ENCODE measurements at regions not wholly inside any gene's neighbourhood (a gene's known extent, or its start where the extent isn't known, plus 50 kb on each side); places are given as distances from the start of the nearest gene placed in this dataset.
"Not testable (repeated sequence)": the region's sequence is repeated elsewhere in the genome, so short reads cannot be mapped to it uniquely, and the experiment has no call there.

GRCh38 chr15:44817797-44818196, 81.5 kb downstream of the TRIM69 start:
- peaks cover 15% of the 10 kb centered on the region for H3K27me3 Mint-ChIP-seq (ENCODE audit: low read depth)
- DNase-seq (ENCODE audit: low spot score); H3K4me1 Mint-ChIP-seq (ENCODE audit: low read depth); H3K4me3 Mint-ChIP-seq (ENCODE audit: unreplicated experiment); H3K9me3 Mint-ChIP-seq (ENCODE audit: low read depth); H3K27ac Mint-ChIP-seq (ENCODE audit: unreplicated experiment); H3K36me3 Mint-ChIP-seq (ENCODE audit: low read depth): not testable (repeated sequence)

- not testable (repeated sequence) for H3K4me3 Mint-ChIP-seq (ENCODE audit: unreplicated experiment); H3K27me3 Mint-ChIP-seq (ENCODE audit: low read depth); H3K36me3 Mint-ChIP-seq (ENCODE audit: low read depth); H3K27ac Mint-ChIP-seq (ENCODE audit: unreplicated experiment); H3K9me3 Mint-ChIP-seq (ENCODE audit: low read depth); DNase-seq (ENCODE audit: low spot score); H3K4me1 Mint-ChIP-seq (ENCODE audit: low read depth)
These were observed 83.1 kb downstream of the TRIM69 start for GRCh38 chr15:44819331-44819987.

GRCh38 chr15:44820535-44820934, 84.2 kb downstream of the TRIM69 start:
- DNase-seq (ENCODE audit: low spot score); H3K27me3 Mint-ChIP-seq (ENCODE audit: low read depth); H3K27ac Mint-ChIP-seq (ENCODE audit: unreplicated experiment); H3K4me3 Mint-ChIP-seq (ENCODE audit: unreplicated experiment); H3K9me3 Mint-ChIP-seq (ENCODE audit: low read depth); H3K4me1 Mint-ChIP-seq (ENCODE audit: low read depth); H3K36me3 Mint-ChIP-seq (ENCODE audit: low read depth): not testable (repeated sequence)

GRCh38 chr15:44820967-44821366, 84.6 kb downstream of the TRIM69 start:
- H3K36me3 Mint-ChIP-seq (ENCODE audit: low read depth); H3K27me3 Mint-ChIP-seq (ENCODE audit: low read depth); H3K4me3 Mint-ChIP-seq (ENCODE audit: unreplicated experiment); H3K9me3 Mint-ChIP-seq (ENCODE audit: low read depth); H3K27ac Mint-ChIP-seq (ENCODE audit: unreplicated experiment); H3K4me1 Mint-ChIP-seq (ENCODE audit: low read depth); DNase-seq (ENCODE audit: low spot score): not testable (repeated sequence)

- not testable (repeated sequence) for H3K27me3 Mint-ChIP-seq (ENCODE audit: low read depth); DNase-seq (ENCODE audit: low spot score); H3K9me3 Mint-ChIP-seq (ENCODE audit: low read depth); H3K4me3 Mint-ChIP-seq (ENCODE audit: unreplicated experiment); H3K4me1 Mint-ChIP-seq (ENCODE audit: low read depth); H3K27ac Mint-ChIP-seq (ENCODE audit: unreplicated experiment); H3K36me3 Mint-ChIP-seq (ENCODE audit: low read depth)
These were observed 88.2 kb downstream of the TRIM69 start for GRCh38 chr15:44824277-44825145.

GRCh38 chr15:44826583-44826982, 90.3 kb downstream of the TRIM69 start:
- H3K27me3 Mint-ChIP-seq (ENCODE audit: low read depth); H3K9me3 Mint-ChIP-seq (ENCODE audit: low read depth); H3K27ac Mint-ChIP-seq (ENCODE audit: unreplicated experiment); DNase-seq (ENCODE audit: low spot score); H3K4me3 Mint-ChIP-seq (ENCODE audit: unreplicated experiment); H3K4me1 Mint-ChIP-seq (ENCODE audit: low read depth); H3K36me3 Mint-ChIP-seq (ENCODE audit: low read depth): not testable (repeated sequence)

GRCh38 chr15:44828229-44828914, 92.0 kb downstream of the TRIM69 start:
- not testable (repeated sequence) for H3K36me3 Mint-ChIP-seq (ENCODE audit: low read depth); H3K9me3 Mint-ChIP-seq (ENCODE audit: low read depth)

GRCh38 chr15:44829150-44829549, 92.8 kb downstream of the TRIM69 start:
- H3K4me3 Mint-ChIP-seq (ENCODE audit: unreplicated experiment); H3K4me1 Mint-ChIP-seq (ENCODE audit: low read depth); H3K36me3 Mint-ChIP-seq (ENCODE audit: low read depth); H3K27ac Mint-ChIP-seq (ENCODE audit: unreplicated experiment); DNase-seq (ENCODE audit: low spot score); H3K9me3 Mint-ChIP-seq (ENCODE audit: low read depth); H3K27me3 Mint-ChIP-seq (ENCODE audit: low read depth): not testable (repeated sequence)

More at GRCh38 chr15:44828229-44828914, 92.0 kb downstream of the TRIM69 start:
- not testable (repeated sequence) for DNase-seq (ENCODE audit: low spot score); H3K4me3 Mint-ChIP-seq (ENCODE audit: unreplicated experiment); H3K27me3 Mint-ChIP-seq (ENCODE audit: low read depth); H3K4me1 Mint-ChIP-seq (ENCODE audit: low read depth)
- H3K27ac Mint-ChIP-seq (ENCODE audit: unreplicated experiment): peak overlapping the region; percentile 17

- H3K4me1 Mint-ChIP-seq (ENCODE audit: low read depth); H3K36me3 Mint-ChIP-seq (ENCODE audit: low read depth); H3K4me3 Mint-ChIP-seq (ENCODE audit: unreplicated experiment); DNase-seq (ENCODE audit: low spot score); H3K27me3 Mint-ChIP-seq (ENCODE audit: low read depth); H3K9me3 Mint-ChIP-seq (ENCODE audit: low read depth): not testable (repeated sequence)
- peak overlapping the region; percentile 23 for H3K27ac Mint-ChIP-seq (ENCODE audit: unreplicated experiment)
These were observed 94.5 kb downstream of the TRIM69 start for GRCh38 chr15:44830692-44831408.

- not testable (repeated sequence) for H3K36me3 Mint-ChIP-seq (ENCODE audit: low read depth); H3K4me1 Mint-ChIP-seq (ENCODE audit: low read depth); DNase-seq (ENCODE audit: low spot score); H3K27me3 Mint-ChIP-seq (ENCODE audit: low read depth); H3K27ac Mint-ChIP-seq (ENCODE audit: unreplicated experiment); H3K4me3 Mint-ChIP-seq (ENCODE audit: unreplicated experiment); H3K9me3 Mint-ChIP-seq (ENCODE audit: low read depth)
These were observed 95.0 kb downstream of the TRIM69 start for GRCh38 chr15:44831409-44831741.

- H3K27me3 Mint-ChIP-seq (ENCODE audit: low read depth); H3K27ac Mint-ChIP-seq (ENCODE audit: unreplicated experiment); H3K4me1 Mint-ChIP-seq (ENCODE audit: low read depth); H3K36me3 Mint-ChIP-seq (ENCODE audit: low read depth); DNase-seq (ENCODE audit: low spot score); H3K4me3 Mint-ChIP-seq (ENCODE audit: unreplicated experiment); H3K9me3 Mint-ChIP-seq (ENCODE audit: low read depth): not testable (repeated sequence)
These were observed 95.8 kb downstream of the TRIM69 start for GRCh38 chr15:44832133-44832532.

GRCh38 chr15:44833081-44833480, 96.8 kb downstream of the TRIM69 start:
- H3K4me3 Mint-ChIP-seq (ENCODE audit: unreplicated experiment); H3K36me3 Mint-ChIP-seq (ENCODE audit: low read depth); H3K9me3 Mint-ChIP-seq (ENCODE audit: low read depth); H3K4me1 Mint-ChIP-seq (ENCODE audit: low read depth); DNase-seq (ENCODE audit: low spot score); H3K27me3 Mint-ChIP-seq (ENCODE audit: low read depth); H3K27ac Mint-ChIP-seq (ENCODE audit: unreplicated experiment): not testable (repeated sequence)

Data from chondrocyte (in vitro differentiated cells).